GM18858 (cell line): ENCODE measurements at regions not wholly inside any gene's neighbourhood (a gene's known extent, or its start where the extent isn't known, plus 50 kb on each side); places are given as distances from the start of the nearest gene placed in this dataset.

Source experiments
- ATAC-seq: cut with Tn5 transposase; IDR thresholded peaks from one replicate; pipeline ENCODE4 v1.9.1; 2021; ENCODE audit not compliant: unreplicated experiment

GRCh38 chr9:17846948-17847655 is 268.2 kb downstream of the SH3GL2 start:
- no peak for ATAC-seq

GRCh38 chr9:17847908-17848307 is 269.0 kb downstream of the SH3GL2 start:
- ATAC-seq: no peak

- no peak for ATAC-seq
These were observed 273.2 kb downstream of the SH3GL2 start for GRCh38 chr9:17852108-17852507.

DNA sequence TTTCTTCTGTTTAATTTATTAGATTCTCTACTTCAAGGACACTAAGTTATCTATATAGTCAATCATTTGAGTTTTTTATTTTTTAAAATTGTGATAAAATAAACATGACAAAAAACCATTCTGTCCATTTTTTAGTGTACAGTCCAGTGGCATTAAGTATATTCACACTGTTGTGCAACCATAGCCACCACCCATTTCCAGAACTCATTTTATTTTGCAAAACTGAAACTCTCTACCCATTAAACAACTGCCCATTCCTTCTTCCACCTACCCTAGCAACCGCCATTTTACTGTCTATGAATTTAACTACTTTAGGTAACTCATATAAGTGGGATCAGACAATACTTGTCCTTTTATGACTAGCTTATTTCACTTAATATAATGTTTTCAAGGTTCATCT is 275.6 kb downstream of the SH3GL2 start:
- ATAC-seq: no peak

GRCh38 chr9:17856995-17857394 is 278.1 kb downstream of the SH3GL2 start:
- no peak for ATAC-seq

DNA sequence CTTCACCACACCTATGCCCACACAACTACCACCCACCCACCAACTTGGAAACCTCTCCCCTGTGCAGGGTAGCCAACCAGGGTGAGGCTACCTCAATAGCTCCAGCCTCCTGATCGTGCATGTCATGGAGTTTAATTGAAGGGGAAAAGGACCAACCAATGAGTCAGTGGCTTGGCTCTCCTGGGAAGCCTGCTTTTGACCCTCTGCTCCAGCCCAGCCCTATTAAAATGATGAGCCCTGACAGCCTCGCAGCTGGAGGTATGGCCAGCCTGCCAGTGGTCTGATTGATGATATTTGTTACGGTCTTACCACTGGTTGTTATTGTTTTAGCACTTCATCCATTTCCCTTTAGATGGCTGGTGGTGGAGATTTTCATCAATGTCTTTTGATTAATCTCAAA is 280.4 kb downstream of the SH3GL2 start:
- no peak for ATAC-seq

DNA sequence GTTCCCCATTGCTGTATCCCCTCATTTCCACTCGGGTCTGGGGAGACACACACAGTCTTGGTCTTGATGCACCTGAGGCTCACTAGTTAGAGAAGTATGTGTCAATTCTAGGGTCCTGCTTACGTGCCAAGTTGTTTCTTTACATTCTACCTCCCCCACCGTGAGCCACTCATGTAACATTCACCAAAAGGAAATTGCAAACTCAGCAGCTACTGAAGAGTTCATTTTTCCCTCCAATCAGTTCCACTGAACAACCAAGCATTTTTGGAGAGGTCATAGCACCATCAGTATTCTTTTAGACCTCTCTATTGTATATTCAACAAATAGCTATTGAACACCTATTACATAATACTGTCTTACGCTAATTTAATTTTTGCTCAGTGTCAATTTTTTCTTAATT is 281.1 kb downstream of the SH3GL2 start:
- no peak for ATAC-seq

- no peak for ATAC-seq
These were observed 283.2 kb downstream of the SH3GL2 start for GRCh38 chr9:17862101-17862500.

GRCh38 chr9:17862629-17863028 is 283.8 kb downstream of the SH3GL2 start:
- no peak for ATAC-seq

DNA sequence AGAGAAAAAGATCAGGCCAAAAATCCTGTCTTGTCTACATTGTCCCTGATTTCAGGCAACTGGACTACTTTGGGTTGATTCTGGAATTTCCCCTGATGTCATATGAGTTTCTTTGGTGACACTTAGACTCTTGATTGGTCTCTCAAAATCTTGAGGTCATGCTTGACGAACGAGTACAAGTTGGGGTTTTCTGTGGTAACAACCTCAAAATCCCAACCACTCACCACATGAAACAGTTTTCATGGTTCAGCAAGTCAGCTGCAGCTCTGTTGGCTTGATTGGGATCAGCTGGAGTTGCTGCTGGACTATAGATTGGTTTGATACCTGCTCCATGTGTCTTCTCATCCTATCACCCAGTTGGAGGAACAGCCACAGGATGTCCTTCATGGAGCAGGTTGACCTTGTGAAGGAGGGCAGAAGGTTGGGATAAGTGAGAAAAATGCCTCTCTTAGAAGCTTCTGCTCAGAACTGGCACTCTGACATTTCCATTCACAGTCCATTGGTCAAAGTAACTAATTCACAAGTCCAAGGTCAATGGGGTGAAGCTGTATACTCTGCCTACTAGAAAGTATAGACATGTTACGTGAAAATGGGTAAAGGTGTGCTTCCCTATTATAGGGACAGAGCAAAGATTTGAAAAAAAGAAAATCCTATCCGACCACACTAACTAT is 284.5 kb downstream of the SH3GL2 start:
- peak; percentile 83 for ATAC-seq

DNA sequence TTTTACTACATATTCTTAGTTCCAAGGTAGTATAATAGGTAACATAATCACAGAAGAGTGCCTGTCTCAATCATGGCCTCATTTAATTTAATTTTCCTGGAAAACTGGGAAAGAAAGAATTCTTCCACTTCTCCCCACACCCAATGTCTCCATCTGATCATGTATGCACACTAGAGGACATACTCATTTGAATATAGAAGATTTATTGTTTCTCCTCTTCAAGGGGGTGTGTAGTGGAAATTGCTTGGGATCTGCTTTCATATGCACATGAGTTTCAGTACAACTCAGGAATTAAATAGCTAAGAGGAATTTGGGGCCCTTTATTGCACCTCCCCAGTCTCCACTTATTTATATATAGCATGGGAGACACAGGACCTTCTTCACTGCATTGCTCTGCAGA is 285.1 kb downstream of the SH3GL2 start:
- no peak for ATAC-seq

GRCh38 chr9:17864951-17865350 is 286.1 kb downstream of the SH3GL2 start:
- ATAC-seq: no peak

DNA sequence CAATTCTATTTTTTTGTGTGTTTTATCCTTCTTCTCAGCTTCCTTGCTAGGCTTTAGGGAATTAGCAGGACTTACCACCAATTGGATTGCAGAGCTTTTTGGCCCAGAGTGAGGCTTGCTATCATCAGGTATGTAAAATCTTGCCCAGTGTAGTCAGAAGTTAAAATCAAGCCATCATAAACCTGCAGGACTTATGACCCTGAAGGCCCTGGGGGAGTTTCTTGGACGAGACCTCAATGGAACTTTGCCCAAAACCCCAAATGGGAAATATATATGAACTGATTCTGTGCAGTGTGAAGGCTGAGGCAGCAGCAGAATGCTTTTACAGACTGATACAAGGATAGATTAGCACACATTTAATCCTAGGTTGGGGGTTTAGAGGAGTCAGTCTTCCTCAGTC is 287.0 kb downstream of the SH3GL2 start:
- no peak for ATAC-seq

DNA sequence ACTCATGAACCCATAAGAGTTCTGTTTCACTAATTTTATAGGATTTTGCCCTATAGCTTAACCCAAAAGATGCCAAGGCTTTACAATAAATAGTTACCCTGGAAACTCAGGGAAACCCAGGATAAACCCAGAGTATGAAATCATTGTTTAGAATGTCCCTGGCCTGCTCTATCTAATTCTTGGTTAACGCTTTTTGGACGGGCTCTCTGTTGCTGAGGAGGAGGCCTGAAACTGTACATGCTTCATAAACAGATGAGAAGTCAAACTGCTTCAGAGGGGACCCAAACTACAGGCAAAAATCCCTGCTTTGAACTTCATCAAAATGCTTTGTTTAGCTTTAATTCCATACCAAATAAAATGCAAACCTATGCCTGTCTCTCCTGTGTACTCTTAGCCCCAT is 291.9 kb downstream of the SH3GL2 start:
- no peak for ATAC-seq

GRCh38 chr9:17871213-17871890 is 292.5 kb downstream of the SH3GL2 start:
- no peak for ATAC-seq

DNA sequence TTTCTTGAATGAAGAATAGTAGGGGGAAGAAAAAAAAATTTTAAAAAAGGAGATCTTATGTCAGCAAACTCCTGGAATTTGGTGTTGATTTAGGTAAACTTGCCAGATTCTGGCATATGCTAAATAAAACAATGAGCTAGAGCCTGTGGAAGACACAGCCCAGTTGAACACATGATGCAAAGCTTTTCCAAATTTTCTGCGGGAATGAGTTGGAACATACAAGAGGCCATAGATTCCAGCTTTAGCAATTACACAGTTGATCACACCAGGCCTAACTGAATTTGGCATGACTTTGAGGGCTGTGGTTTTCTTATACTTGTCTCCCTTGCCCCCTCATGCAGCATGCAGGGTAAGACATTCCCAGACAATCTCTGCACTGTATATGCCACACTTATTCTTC is 297.0 kb downstream of the SH3GL2 start:
- ATAC-seq: no peak

DNA sequence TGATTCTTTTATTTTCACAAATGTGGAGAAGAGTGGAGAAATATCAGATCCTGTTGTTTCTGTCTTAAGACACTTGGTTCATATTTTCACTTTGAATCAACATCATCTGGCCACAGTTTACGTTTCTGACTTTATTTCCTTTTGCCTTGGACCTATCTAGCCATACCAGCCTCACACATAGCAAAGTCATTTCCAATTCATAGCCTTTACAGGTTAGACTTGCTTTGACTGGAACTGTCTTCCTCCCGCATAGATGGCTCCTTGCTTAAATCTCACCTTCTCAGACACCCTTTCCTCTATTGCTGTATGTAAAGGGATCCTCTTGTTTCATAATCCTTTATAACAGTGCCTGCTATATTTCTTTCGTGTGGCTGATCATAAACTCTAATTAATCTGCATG is 297.8 kb downstream of the SH3GL2 start:
- ATAC-seq: no peak

DNA sequence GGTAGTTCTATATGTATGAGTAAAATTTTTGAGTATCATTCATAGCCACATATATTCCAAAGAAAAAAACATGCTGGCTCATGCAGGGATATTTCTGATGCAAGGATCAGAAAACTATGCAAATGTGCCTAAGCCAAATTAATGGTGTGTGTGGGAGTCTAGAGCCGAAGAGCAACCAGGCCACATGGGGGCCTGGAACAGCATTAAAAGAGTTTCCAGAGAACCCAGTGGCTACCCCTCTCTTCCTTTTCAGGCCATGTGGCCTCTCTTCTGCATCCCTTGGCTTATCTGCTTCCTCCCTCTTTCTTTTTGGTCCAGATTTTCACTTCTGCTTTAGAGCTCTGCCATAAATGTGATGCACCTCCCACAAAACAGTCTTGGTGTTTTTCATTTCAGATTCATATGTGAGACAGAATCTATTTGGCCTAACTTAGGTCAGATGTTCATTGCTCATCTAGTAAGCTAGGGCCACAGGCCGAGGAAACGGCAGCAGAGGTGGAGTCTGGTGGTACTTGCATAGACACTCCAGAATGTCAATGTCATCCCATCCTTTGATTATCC is 300.0 kb downstream of the SH3GL2 start:
- ATAC-seq: no peak

GRCh38 chr9:17881371-17881770 is 302.5 kb downstream of the SH3GL2 start:
- ATAC-seq: no peak

DNA sequence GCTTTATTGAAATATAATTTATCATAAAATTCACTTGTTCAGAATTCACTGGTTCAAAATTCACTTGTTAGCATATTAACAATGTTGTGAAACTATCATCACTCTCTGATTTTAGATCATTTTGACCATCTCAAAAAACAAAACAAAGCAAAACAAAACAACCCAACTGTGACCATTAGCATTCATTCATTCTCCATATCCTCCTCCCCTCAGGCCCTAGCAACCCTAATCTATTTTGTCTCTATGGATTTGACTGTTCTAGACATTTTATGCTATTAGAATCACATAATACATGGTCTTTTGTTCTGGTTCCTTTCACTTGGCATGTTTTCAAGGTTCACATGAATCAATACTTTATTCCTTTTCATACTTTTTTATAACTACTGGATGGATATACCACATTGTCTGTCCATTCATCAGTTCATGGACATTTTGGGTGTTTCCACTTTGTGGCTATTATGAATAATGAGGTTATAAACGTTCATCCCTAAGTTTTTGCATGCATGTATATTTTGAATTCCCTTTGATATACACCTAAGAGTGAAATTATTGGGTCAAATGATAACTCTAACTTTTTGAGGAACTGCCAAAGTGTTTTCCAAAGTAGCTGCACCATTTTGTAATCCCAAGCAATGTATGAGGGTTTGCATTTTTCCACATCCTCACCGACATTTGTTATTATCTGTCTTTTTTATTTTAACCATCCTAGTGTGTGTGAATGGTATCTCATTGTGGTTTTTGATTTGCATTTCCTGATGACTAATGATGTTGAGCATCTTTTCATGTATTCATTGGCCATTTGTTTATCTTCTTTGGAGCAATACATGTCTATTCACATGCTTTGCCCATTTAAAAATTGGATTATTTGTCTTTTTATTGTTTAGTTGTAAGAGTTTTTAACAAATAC is 304.1 kb downstream of the SH3GL2 start:
- ATAC-seq: no peak

- ATAC-seq: no peak
These were observed 309.2 kb downstream of the SH3GL2 start for GRCh38 chr9:17888066-17888465.
